IMR-90 (cell line): ENCODE measurements at regions not wholly inside any gene's neighbourhood (a gene's known extent, or its start where the extent isn't known, plus 50 kb on each side); places are given as distances from the start of the nearest gene placed in this dataset.

Experiments used
- ATAC-seq: fragments of 200-7000 bp; cut with Tn5 transposase; 2 replicates; pipeline ENCODE4 v1.9.1; 2020; ENCODE audit warnings: low read depth, mild to moderate bottlenecking, moderate library complexity
- BruUV-seq: library from RNA; stranded (reverse); fragments of 400-500 nt; replicated peaks from 2 replicates; lab custom pipeline; 2021; lab: Mats Ljungman, UMichigan
- CTCF ChIA-PET: fragments of 300-600 bp; formaldehyde crosslinking; extraction: SDS; loops from one replicate; lab custom pipeline; 2021; ENCODE audit warnings: antibody characterized with exemption; lab: Yijun Ruan, JAX
- POLR2A ChIA-PET: fragments of 300-600 bp; sonication (Branson Sonifier 250); formaldehyde crosslinking; loops from one replicate; lab custom pipeline; 2022; ENCODE audit warnings: antibody characterized with exemption; ENCODE audit not compliant: unreplicated experiment; lab: Charles Lee
- DNase-seq: peaks from one replicate; pipeline ENCODE4 v3.0.0; 2013
- H2AFZ ChIP-seq: replicated peaks from 2 replicates; pipeline ENCODE3; 2013; ENCODE audit warnings: low read length, mild to moderate bottlenecking; ENCODE audit not compliant: poor library complexity
- H2AK5ac ChIP-seq: 2 replicates; pipeline ENCODE4 v1.6.1; 2013; ENCODE audit warnings: low read depth, low read length, inconsistent platforms
- H2AK9ac ChIP-seq: replicated peaks from 2 replicates; pipeline ENCODE3; 2013; ENCODE audit warnings: mild to moderate bottlenecking, low read depth, low read length, moderate library complexity; ENCODE audit not compliant: poor library complexity
- H2BK120ac ChIP-seq: 2 replicates; pipeline ENCODE4 v1.6.1; 2013; ENCODE audit warnings: low read depth, low read length, inconsistent platforms
- H2BK15ac ChIP-seq: 3 replicates; pipeline ENCODE4 v1.6.1; 2013; ENCODE audit warnings: low read depth, low read length, inconsistent platforms
- H2BK20ac ChIP-seq: 2 replicates; pipeline ENCODE4 v1.6.1; 2013; ENCODE audit warnings: low read depth, mild to moderate bottlenecking, inconsistent platforms, low read length, moderate library complexity
- H2BK5ac ChIP-seq: 2 replicates; pipeline ENCODE4 v1.6.1; 2013; ENCODE audit warnings: mild to moderate bottlenecking, low read depth, low read length, inconsistent platforms; ENCODE audit not compliant: poor library complexity, severe bottlenecking
- H3K14ac ChIP-seq: replicated peaks from 2 replicates; pipeline ENCODE4 v1.6.1; 2013; ENCODE audit warnings: low read depth, low read length, inconsistent platforms
- H3K18ac ChIP-seq: 2 replicates; pipeline ENCODE4 v1.6.1; 2013; ENCODE audit warnings: low read depth, low read length, control low read depth
- H3K23ac ChIP-seq: 2 replicates; pipeline ENCODE4 v1.6.1; 2013; ENCODE audit warnings: low read depth, low read length, inconsistent platforms
- H3K27ac ChIP-seq: 2 replicates; pipeline ENCODE4 v1.5.1; 2013; ENCODE audit warnings: mild to moderate bottlenecking, control low read depth, low read length; ENCODE audit not compliant: insufficient read depth
- H3K27me3 ChIP-seq: 2 replicates; pipeline ENCODE4 v1.6.1; 2013; ENCODE audit warnings: low read length; ENCODE audit not compliant: control insufficient read depth, insufficient read depth
- H3K36me3 ChIP-seq: 2 replicates; pipeline ENCODE4 v1.6.1; 2013; ENCODE audit warnings: low read length, mixed read lengths; ENCODE audit not compliant: control insufficient read depth, insufficient read depth
- H3K4ac ChIP-seq: 2 replicates; pipeline ENCODE4 v1.6.1; 2013; ENCODE audit warnings: low read depth, low read length, inconsistent platforms
- H3K4me1 ChIP-seq: 2 replicates; pipeline ENCODE4 v1.6.1; 2013; ENCODE audit warnings: low read length, mixed read lengths; ENCODE audit not compliant: control insufficient read depth, insufficient read depth
- H3K4me2 ChIP-seq: 2 replicates; pipeline ENCODE4 v1.6.1; 2013; ENCODE audit warnings: low read depth, mild to moderate bottlenecking, control low read depth, low read length, moderate library complexity
- H3K4me3 ChIP-seq: 2 replicates; pipeline ENCODE4 v1.5.1; 2013; ENCODE audit warnings: low read depth, mild to moderate bottlenecking, control low read depth, low read length, moderate library complexity; ENCODE audit not compliant: insufficient read depth
- H3K56ac ChIP-seq: 2 replicates; pipeline ENCODE4 v1.6.1; 2013; ENCODE audit warnings: low read length, inconsistent platforms; ENCODE audit not compliant: insufficient read depth; ENCODE audit errors: extremely low read depth
- H3K79me1 ChIP-seq, 2 experiments: 2 replicates each; pipeline ENCODE4 v1.6.1; 2013; ENCODE audit warnings: low read length in 2 of 2, inconsistent platforms in 1 of 2, low read depth in 1 of 2
- H3K9ac ChIP-seq: 2 replicates; pipeline ENCODE4 v1.6.1; 2013; ENCODE audit warnings: low read depth, low read length, control low read depth
- H3K9me1 ChIP-seq: 2 replicates; pipeline ENCODE4 v1.6.1; 2013; ENCODE audit warnings: low read length, inconsistent platforms; ENCODE audit not compliant: insufficient read depth
- H3K9me3 ChIP-seq: 2 replicates; pipeline ENCODE4 v1.6.1; 2013; ENCODE audit warnings: low read length; ENCODE audit not compliant: control insufficient read depth, insufficient read depth
- H4K20me1 ChIP-seq: 2 replicates; pipeline ENCODE4 v1.6.1; 2013; ENCODE audit warnings: low read length, inconsistent platforms; ENCODE audit not compliant: insufficient read depth
- H4K5ac ChIP-seq: 2 replicates; pipeline ENCODE4 v1.6.1; 2013; ENCODE audit warnings: mild to moderate bottlenecking, low read depth, low read length, control low read depth
- H4K8ac ChIP-seq, 2 experiments: 2 replicates each; pipeline ENCODE4 v1.6.1; 2013; ENCODE audit warnings: low read depth in 2 of 2, low read length in 2 of 2, control low read depth in 1 of 2, inconsistent platforms in 1 of 2
- H4K91ac ChIP-seq: 2 replicates; pipeline ENCODE4 v1.6.1; 2013; ENCODE audit warnings: low read depth, low read length, inconsistent platforms; ENCODE audit not compliant: insufficient read depth
- BHLHE40 ChIP-seq: fragments of 150-350 bp; IDR thresholded peaks from 2 replicates; pipeline ENCODE4 v1.6.1; 2016; ENCODE audit warnings: mild to moderate bottlenecking, low read depth, low read length
- CEBPB ChIP-seq: IDR thresholded peaks from 2 replicates; pipeline ENCODE4 v1.6.1; 2012; ENCODE audit warnings: low read depth, low read length, improper control_type of control experiment
- CHD1 ChIP-seq: IDR thresholded peaks from 2 replicates; pipeline ENCODE4 v1.6.1; 2012; ENCODE audit warnings: low read depth, low read length, improper control_type of control experiment
- CTCF ChIP-seq: conservative IDR thresholded peaks from 2 replicates; pipeline ENCODE4 v1.5.1; 2012; ENCODE audit warnings: mild to moderate bottlenecking, low read depth, low read length, improper control_type of control experiment
- ELK1 ChIP-seq: fragments of 150-350 bp; IDR thresholded peaks from 2 replicates; pipeline ENCODE4 v1.6.1; 2016; ENCODE audit warnings: low read depth, mild to moderate bottlenecking, low read length, moderate library complexity, borderline replicate concordance
- FOS ChIP-seq: fragments of 150-350 bp; IDR thresholded peaks from 2 replicates; pipeline ENCODE4 v1.6.1; 2016; ENCODE audit warnings: low read depth, low read length
- MAFK ChIP-seq: IDR thresholded peaks from 2 replicates; pipeline ENCODE4 v1.6.1; 2012; ENCODE audit warnings: low read depth, low read length, improper control_type of control experiment
- MAZ ChIP-seq: IDR thresholded peaks from 2 replicates; pipeline ENCODE4 v1.6.1; 2012; ENCODE audit warnings: low read depth, mild to moderate bottlenecking, low read length, improper control_type of control experiment, moderate library complexity, borderline replicate concordance
- MXI1 ChIP-seq: IDR thresholded peaks from 2 replicates; pipeline ENCODE4 v1.6.1; 2012; ENCODE audit warnings: low read depth, mild to moderate bottlenecking, low read length, moderate library complexity, borderline replicate concordance
- NFE2L2 ChIP-seq: fragments of 150-350 bp; IDR thresholded peaks from 2 replicates; pipeline ENCODE4 v1.6.1; 2016; ENCODE audit warnings: low read depth, mild to moderate bottlenecking, low read length
- POLR2A ChIP-seq: IDR thresholded peaks from 2 replicates; pipeline ENCODE4 v1.6.1; 2012; ENCODE audit warnings: mild to moderate bottlenecking, low read depth, low read length
- RAD21 ChIP-seq: IDR thresholded peaks from 2 replicates; pipeline ENCODE4 v1.6.1; 2012; ENCODE audit warnings: low read length, improper control_type of control experiment
- RCOR1 ChIP-seq: IDR thresholded peaks from 2 replicates; pipeline ENCODE4 v1.6.1; 2012; ENCODE audit warnings: mild to moderate bottlenecking, low read length, improper control_type of control experiment; ENCODE audit not compliant: insufficient replicate concordance
- RFX5 ChIP-seq: IDR thresholded peaks from 2 replicates; pipeline ENCODE4 v1.8.0; 2012; ENCODE audit warnings: low read depth, mild to moderate bottlenecking, low read length, moderate library complexity
- SMC3 ChIP-seq: fragments of 150-350 bp; IDR thresholded peaks from 2 replicates; pipeline ENCODE4 v1.6.1; 2016; ENCODE audit warnings: low read depth, mild to moderate bottlenecking, antibody characterized with exemption, low read length, moderate library complexity
- USF2 ChIP-seq: fragments of 150-350 bp; IDR thresholded peaks from 2 replicates; pipeline ENCODE4 v1.6.1; 2017; ENCODE audit warnings: mild to moderate bottlenecking, antibody characterized with exemption, low read length, low read depth
- WGBS, 2 experiments: methylation state at CpG; one replicate each; pipeline versions ENCODE4 v1.1.5 to v1.1.7; 2013; ENCODE audit warnings: missing lambda C conversion rate in 2 of 2; ENCODE audit not compliant: insufficient read length in 1 of 2; ENCODE audit errors: extremely low coverage in 2 of 2; 5-methylcytosine and 5-hydroxymethylcytosine counted together
- dilution Hi-C: fragments of 300-500 bp; cut with HindIII; formaldehyde crosslinking; loops from one replicate; pipeline ENCODE4 v1.14.3; 2018; ENCODE audit warnings: low sequenced_read_pairs; ENCODE audit not compliant: unreplicated experiment
- in situ Hi-C: fragments of 300-500 bp; cut with MboI; formaldehyde crosslinking; loops from 3 replicates; pipeline ENCODE4 v1.14.3; 2019; ENCODE audit warnings: low sequenced_read_pairs, inconsistent platforms, mixed read lengths
- intact Hi-C: fragments of 100-400 bp; cut with micrococcal nuclease; formaldehyde crosslinking; loops from 2 replicates; pipeline ENCODE4 v1.10.0; 2022

GRCh38 chr2:215723631-215724011, 287.8 kb upstream of the FN1 start:
- H3K4me1 ChIP-seq, result peaks cover 10% of the 10 kb centered on the region
- no peak overlapping the region for H3K4ac ChIP-seq
- H2BK20ac ChIP-seq, result no peak overlapping the region
- intact Hi-C loops, result no loop called here
- no TSS peak for BruUV-seq
- no peak overlapping the region for H2AFZ ChIP-seq
- no peaks in the 10 kb centered on the region for H3K27me3 ChIP-seq
- H2AK5ac ChIP-seq, result no peak overlapping the region
- no peak overlapping the region for H4K91ac ChIP-seq
- POLR2A ChIA-PET, result no interaction called here
- CTCF ChIA-PET, result no interaction called here
- in situ Hi-C loops, result no loop called here
- WGBS, 2 experiments, result no CpG with 5 or more reads among the region's 3 CpGs
- no peak overlapping the region for H3K14ac ChIP-seq
- no peak overlapping the region for H3K56ac ChIP-seq
- H3K27ac ChIP-seq, result no peak overlapping the region
- no peak overlapping the region for H2BK15ac ChIP-seq
- no peak overlapping the region for H3K23ac ChIP-seq
- no peaks in the 10 kb centered on the region for H3K36me3 ChIP-seq
- no peak overlapping the region for H3K9ac ChIP-seq
- dilution Hi-C loops, result no loop called here
- no peak overlapping the region for H3K18ac ChIP-seq
- H3K9me1 ChIP-seq, result peaks cover 3% of the 10 kb centered on the region; the same call in 1 of the 2 replicates
- H3K4me2 ChIP-seq, result no peak overlapping the region
- DNase-seq (no peak), ATAC-seq (no peak)
- no peak overlapping the region for H3K4me3 ChIP-seq
- H2BK5ac ChIP-seq, result no peak overlapping the region
- TF ChIP-seq CTCF, result no peak
- no peak for TF ChIP-seq RAD21
- no peak for TF ChIP-seq SMC3
- TF ChIP-seq CHD1, result no peak
- TF ChIP-seq NFE2L2, result no peak
- no peak for TF ChIP-seq MXI1
- no peak for TF ChIP-seq USF2
- no peak for TF ChIP-seq BHLHE40
- no peak for TF ChIP-seq MAFK
- TF ChIP-seq RFX5, result no peak
- TF ChIP-seq MAZ, result no peak
- TF ChIP-seq ELK1, result no peak
- no peak for TF ChIP-seq FOS
- TF ChIP-seq RCOR1, result no peak
- TF ChIP-seq CEBPB, result no peak
- no peak for TF ChIP-seq POLR2A
- no peak overlapping the region for H2AK9ac ChIP-seq
- no peaks in the 10 kb centered on the region for H3K9me3 ChIP-seq
- no peak overlapping the region for H2BK120ac ChIP-seq
- no peak overlapping the region for H4K8ac ChIP-seq
- no peaks in the 10 kb centered on the region for H4K20me1 ChIP-seq
- H3K79me1 ChIP-seq, result no peaks in the 10 kb centered on the region
- H4K5ac ChIP-seq, result no peak overlapping the region
